GM21737 (cell line): ENCODE measurements at regions not wholly inside any gene's neighbourhood (a gene's known extent, or its start where the extent isn't known, plus 50 kb on each side); places are given as distances from the start of the nearest gene placed in this dataset.
"Not testable (repeated sequence)": the region's sequence is repeated elsewhere in the genome, so short reads cannot be mapped to it uniquely, and the experiment has no call there.

Experiments used
- ATAC-seq: cut with Tn5 transposase; IDR thresholded peaks from one replicate; pipeline ENCODE4 v1.9.1; 2021; ENCODE audit warnings: mild to moderate bottlenecking, moderate library complexity; ENCODE audit not compliant: unreplicated experiment

GRCh38 chr13:88656751-88657150, 985.6 kb downstream of the SLITRK5 start:
- no peak for ATAC-seq

GRCh38 chr13:88670509-88670908, 999.3 kb downstream of the SLITRK5 start:
- no peak for ATAC-seq

GRCh38 chr13:88674841-88675240, 1003.7 kb downstream of the SLITRK5 start:
- no peak for ATAC-seq

DNA sequence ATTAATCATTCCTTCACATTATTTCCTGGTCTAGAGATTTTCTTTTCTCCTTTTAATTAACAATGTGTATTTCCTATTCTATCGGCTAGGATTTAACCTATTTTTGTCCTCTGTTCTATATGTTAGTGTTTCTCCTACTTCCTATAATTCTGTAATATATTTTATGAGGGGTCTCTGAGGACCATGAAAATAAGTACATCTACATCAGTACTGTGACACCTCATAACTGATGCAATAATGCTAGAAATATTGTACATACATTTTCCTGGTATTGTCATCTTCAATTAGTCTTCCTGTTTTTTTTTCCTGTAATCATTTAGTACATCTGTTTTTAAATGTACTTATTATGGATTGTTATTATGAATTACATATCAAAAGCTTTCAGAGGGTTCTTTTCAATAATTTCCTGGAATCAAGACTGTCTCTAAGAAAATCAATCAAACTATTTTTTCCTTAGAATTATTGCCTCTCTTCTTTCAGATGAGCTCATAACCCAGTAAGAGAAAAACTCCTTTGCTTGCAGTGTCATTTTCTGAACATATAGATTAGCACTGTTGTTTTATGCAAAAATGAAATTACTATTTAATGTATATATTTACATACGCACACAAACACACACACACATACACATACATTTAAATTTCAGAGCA, 1004.3 kb downstream of the SLITRK5 start:
- no peak for ATAC-seq

GRCh38 chr13:88676016-88676415, 1004.8 kb downstream of the SLITRK5 start:
- ATAC-seq, result no peak

DNA sequence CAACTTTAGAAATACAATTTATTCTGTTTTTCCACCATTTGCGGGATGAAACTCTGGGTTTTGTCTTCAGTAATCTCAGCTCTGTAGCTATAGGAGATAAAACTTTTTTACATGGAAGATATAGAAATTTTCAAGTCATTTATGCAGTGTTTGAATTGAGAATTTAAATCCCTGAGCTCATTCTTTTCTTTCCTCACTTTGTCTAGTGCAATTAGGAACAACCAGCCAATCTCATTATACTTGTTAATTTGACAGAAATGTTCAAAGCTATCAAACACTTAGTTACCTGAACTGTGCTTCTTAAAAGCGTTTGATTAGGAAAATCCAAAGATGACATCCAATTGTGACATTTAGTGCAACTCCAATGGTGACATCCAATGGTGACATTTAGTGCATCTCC, 1014.3 kb downstream of the SLITRK5 start:
- ATAC-seq, result no peak

DNA sequence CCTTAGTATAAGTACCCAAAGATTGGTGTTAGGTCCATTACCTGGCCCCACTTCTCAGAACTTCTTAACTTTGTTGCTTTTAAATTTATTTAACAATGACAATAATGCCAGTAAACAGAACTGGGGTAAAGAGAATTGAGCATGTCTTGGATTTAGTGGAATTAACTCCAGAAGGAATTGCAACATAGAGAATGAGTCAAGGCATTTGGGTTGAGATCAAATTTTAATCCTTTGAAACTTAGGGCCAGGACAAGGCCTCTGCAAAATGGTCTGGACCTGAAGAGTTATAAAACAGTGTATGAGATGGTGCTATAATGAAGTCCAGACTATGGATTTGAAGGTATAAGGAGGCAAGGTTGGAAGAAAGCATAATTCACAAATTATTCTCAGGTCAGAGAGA, 1030.4 kb downstream of the SLITRK5 start:
- no peak for ATAC-seq

DNA sequence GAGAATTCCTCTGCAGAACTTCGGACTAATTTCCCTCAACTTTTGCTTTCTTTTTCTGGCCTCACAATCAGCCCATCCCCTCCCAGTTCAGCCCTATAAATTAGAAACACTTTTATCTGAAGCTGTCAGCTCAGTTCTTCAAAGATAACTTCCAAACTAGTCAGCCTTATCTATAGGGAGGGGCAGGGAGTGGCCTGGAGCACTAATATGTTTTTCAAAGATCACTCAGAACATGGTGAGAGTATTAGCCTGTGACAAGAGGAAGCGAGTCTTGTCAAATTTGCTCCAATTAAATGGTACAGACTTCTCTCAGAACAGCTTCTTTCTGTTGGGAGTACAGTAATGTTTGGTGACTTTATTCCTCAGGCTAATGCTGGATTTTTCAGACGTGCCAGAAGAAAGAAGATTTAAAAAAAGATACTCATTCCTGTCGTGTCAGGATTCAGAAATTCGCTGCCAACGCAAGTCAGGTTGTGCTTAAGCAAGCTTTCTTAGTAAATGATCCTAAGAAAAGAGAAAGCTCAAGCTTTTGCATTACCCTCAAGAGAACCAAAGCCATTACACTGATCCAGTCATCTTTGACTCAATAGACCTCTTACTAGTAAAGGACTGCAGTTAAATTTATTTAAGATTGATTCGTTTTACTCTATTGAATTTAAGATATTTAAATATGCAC, 1033.6 kb downstream of the SLITRK5 start:
- ATAC-seq, result no peak

DNA sequence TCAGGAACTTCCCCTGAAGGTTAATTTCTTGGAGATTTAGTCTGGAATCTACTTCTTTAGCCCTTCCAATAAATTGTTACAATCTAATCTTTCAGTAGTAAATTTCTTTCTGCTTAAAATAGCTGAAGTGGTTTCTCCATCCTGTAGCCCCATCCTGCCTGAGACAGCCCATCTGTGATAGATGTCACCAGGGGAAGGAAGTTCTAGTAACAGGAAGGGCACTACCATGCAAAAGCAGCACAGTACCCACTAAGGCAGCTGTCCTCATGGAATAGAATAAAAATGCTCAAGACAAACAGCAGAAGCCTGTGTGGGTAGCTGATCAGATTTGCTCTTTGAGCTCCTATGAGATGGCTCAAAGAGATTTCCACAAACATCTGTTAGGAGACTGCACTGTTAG, 1036.5 kb downstream of the SLITRK5 start:
- ATAC-seq, result no peak

DNA sequence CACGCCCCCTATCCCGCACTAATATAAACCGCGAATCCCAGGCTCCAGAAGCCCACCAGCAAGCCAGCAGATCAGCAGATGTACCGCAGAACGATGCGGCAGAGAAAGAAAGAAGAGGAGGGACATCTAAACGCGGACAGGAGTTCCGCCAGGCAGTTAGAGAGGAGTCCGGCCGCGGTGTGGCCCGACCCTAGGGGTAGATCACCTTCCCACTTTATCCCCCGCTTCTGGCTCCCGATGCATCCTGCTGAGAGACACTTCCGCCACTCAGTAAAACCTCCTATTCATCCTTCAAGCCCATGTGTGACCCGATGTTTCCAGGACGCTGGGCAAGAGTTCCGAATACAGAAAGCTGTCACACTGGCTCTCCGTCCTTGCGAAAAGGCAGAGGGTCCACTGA, 1046.8 kb downstream of the SLITRK5 start:
- no peak for ATAC-seq

GRCh38 chr13:88718781-88719180, 1047.6 kb downstream of the SLITRK5 start:
- no peak for ATAC-seq

- ATAC-seq, result no peak
These were observed 1054.9 kb downstream of the SLITRK5 start for GRCh38 chr13:88726075-88726474.

DNA sequence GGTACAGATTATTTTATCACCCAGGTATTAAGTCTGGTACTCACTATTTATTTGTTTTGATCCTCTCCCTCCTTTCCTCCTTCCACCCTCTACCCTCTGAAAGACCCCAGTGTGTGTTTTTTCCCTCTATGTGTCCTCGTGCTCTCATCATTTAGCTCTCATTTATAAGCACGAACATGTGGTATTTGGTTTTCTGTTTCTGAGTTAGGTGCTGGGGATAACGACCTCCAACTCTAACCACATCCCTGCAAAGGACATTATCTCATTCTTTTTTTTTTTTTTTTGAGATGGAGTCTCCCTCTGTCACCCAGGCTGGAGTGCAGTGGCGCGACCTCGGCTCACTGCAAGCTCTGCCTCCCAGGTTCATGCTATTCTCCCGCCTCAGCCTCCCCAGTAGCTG, 1056.1 kb downstream of the SLITRK5 start:
- not testable (repeated sequence) for ATAC-seq

DNA sequence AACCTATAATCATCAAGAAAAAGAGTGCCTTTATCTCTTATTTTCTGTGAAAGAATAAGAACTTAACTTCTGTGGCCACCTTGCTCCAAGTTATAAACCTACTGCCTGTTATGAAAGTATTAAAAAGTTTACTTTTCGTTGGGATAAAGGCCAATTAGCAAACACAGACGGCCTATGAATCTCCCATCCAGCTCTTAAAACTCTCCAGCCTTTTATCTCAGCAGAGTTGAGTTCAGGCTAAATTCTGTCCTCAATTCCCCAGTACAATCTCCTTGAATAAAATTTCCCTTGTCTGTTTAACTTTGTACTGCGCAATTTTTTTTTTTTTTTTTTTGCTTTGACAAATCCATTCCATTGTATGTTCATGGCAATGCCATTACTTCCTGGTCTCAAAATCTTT, 1058.4 kb downstream of the SLITRK5 start:
- ATAC-seq, result no peak

GRCh38 chr13:88736026-88736425, 1064.9 kb downstream of the SLITRK5 start:
- ATAC-seq, result no peak

DNA sequence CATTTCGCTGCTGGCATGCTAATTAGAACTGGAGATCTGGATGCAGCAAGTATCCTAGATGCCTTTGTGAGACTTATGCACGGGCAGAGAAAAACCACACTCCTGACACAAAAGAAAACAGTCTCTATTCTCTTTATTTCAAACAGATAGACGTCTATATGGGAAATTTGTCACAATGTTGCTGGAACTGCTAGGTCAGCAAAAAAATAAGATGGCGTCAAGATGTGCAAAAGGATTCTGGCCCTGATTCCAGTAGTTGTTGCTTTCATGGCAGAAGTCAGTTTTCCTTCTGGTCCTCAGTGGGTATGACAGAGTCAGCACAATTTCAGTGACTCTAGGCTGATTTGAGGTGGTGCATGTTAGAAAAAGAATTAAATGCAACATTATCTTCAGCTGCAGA, 1068.0 kb downstream of the SLITRK5 start:
- no peak for ATAC-seq

DNA sequence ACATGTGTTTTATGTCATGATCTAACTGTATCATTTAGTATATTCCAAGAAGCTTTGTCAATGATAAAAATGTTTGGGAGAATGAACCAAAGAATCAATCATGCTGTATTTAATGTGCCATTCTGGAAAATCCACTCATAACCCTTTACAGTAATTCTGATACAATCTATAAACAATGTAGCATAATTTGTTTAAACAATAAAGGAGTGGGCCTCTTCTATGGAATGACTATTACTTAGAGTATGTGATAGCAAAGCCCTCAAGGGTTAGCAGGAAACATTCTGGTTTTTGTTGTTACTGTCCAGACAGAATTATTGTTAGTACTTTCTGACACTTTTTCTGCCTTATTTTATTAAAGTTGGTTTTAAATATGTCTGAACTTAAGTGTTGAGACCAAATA, 1073.1 kb downstream of the SLITRK5 start:
- no peak for ATAC-seq

GRCh38 chr13:88745011-88745410, 1073.8 kb downstream of the SLITRK5 start:
- ATAC-seq, result no peak

GRCh38 chr13:88752041-88752440, 1080.9 kb downstream of the SLITRK5 start:
- ATAC-seq, result no peak

DNA sequence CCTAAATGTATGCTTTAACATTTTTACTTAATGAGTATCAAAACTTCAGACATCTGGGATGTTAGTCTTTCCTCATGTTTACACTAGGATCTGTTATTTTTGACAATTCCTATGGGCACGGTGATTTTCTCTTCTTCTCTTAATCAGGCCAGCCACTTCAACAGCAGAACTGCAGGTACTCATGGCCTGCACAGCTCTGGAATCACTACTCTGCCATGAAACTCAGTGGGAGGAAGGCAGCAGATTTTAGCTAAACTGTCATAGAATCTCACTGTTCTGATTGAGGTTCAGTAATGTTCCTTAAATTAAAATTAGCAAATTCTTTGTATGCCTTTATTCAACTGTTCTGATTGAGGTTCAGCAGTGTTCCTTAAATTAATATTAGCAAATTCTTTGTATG, 1083.0 kb downstream of the SLITRK5 start:
- no peak for ATAC-seq

DNA sequence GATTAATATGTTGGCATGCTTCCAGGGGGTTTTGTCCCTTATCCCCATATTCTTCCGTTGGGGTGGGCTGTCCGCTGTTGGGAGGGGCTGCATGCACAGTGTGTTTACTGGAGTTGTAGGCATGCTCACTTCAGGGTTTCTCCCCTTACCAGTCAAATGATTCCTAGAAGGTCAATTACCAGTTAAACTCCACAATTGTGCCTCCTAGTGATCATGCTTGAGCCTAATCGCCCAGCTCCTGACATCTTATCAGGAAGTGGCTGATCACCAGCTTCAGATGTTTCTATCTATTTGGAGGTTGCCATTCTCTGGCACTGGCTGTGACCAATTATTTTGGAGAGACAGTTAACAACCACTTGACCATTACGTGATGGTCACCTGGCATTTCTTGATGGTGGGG, 1090.0 kb downstream of the SLITRK5 start:
- ATAC-seq, result no peak

DNA sequence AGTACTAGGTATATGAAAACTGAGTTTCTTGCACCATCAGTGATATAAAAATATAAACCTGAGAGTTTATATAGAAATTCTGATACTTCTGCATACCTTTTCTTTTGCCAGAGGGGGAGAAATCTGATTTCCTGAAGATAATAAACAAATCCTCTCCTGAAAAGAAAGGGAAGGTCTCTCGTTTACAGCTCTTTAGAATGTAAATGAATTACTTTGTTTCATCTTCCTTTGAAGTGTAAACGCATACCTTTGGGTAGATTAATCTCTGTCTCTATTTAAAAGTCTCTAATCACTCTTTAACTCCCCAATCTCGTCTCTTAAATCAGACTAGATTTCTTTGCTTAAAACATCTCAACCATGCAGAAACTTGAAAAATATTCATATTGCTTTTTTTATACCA, 1092.9 kb downstream of the SLITRK5 start:
- no peak for ATAC-seq

- ATAC-seq, result no peak
These were observed 1129.3 kb downstream of the SLITRK5 start for GRCh38 chr13:88800505-88800904.
